PC-9 (cell line): ENCODE measurements at regions not wholly inside any gene's neighbourhood (a gene's known extent, or its start where the extent isn't known, plus 50 kb on each side); places are given as distances from the start of the nearest gene placed in this dataset.

Experiments
- CTCF ChIP-seq: fragments of 200-600 bp; sonication (generic); conservative IDR thresholded peaks from 2 replicates; pipeline ENCODE4 v1.6.1; 2017; ENCODE audit warnings: mixed run types, antibody characterized with exemption, mild to moderate bottlenecking, moderate library complexity
- EZH2 ChIP-seq: fragments of 200-600 bp; sonication (generic); IDR thresholded peaks from 2 replicates; pipeline ENCODE4 v1.8.0; 2017; ENCODE audit warnings: antibody characterized with exemption, low read depth

GRCh38 chr9:24451346-24451745, 94.4 kb downstream of the IZUMO3 start:
- TF ChIP-seq CTCF, result no peak
- TF ChIP-seq EZH2, result no peak
